ENCODE measurements at regions not wholly inside any gene's neighbourhood (a gene's known extent, or its start where the extent isn't known, plus 50 kb on each side); places are given as distances from the start of the nearest gene placed in this dataset.
"Not testable (repeated sequence)": the region's sequence is repeated elsewhere in the genome, so short reads cannot be mapped to it uniquely, and the experiment has no call there.

DNA sequence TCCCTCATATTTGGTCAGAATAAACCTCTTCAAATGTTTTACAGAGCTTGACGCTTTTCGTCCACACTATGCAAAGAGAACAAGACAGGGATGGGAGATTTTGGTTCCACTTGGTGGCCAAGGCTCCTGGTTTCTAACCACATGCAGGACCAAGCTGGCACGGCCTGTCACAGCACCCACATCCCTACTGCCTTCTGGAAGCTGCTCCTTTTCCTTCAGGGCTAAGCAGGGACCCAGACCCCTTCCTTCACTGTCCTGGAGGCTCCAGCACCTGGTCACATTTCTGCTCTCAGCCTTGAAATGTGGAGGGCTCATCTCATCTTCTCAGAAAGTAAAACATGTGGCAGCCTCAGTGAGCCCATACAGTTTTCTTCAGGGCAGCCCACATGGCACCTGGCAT is 50.4 kb upstream of the ARHGEF7 start:
- no peak for TF ChIP-seq JUND (IDR thresholded peaks at IDR 0.05; ENCODE audit: low read depth)
- no peak for DNase-seq (ENCODE audit: low read depth in 1 of 2, low spot score in 1 of 2)
- in situ Hi-C loops (cut with HindIII; ENCODE audit: low pct_unique_long_range_greater_than_20kb, low sequenced_read_pairs), result no loop called here

- in situ Hi-C loops (cut with HindIII; ENCODE audit: low pct_unique_long_range_greater_than_20kb, low sequenced_read_pairs), result no loop called here
- no peak for DNase-seq (ENCODE audit: low read depth in 1 of 2, low spot score in 1 of 2)
- TF ChIP-seq JUND (IDR thresholded peaks at IDR 0.05; ENCODE audit: low read depth), result no peak
Observed at GRCh38 chr13:111062966-111063365, 52.1 kb upstream of the ARHGEF7 start.

- in situ Hi-C loops (cut with HindIII; ENCODE audit: low pct_unique_long_range_greater_than_20kb, low sequenced_read_pairs), result no loop called here
Observed at GRCh38 chr13:111062305-111062704, 52.8 kb upstream of the ARHGEF7 start.

DNA sequence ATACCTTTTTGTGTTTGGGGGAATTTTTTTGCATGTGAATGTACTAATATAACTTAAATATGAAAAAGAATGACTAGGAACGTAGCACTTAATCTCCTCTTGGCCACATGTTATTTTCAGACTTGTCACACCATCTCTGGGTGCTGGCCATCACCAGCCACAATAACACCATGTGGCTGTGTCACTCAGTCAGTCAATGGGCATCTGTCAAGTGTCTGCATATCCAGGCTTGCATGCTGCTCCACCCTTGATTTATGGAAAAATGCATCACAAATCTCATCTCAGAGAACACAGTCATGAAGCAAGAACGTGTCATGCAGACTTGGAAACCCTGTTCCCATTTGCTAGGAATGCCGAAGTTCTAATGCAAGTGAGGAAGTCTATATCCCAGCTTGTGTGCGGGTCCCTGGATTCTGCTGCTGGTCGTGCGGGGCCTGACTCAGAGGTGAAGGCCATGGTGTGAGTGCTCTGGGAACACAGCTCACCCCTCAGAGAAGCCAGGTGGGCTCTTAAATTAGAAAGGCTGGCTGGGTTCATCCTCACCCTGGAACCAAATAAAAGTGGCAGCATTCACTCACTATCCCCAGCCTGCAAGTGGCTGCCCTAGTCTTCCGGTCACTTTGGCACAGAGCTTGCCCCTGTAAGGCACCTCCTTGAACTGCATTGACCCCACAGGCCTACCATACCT is 53.6 kb upstream of the ARHGEF7 start:
- DNase-seq (ENCODE audit: low read depth in 1 of 2, low spot score in 1 of 2), result no peak
- in situ Hi-C loops (cut with HindIII; ENCODE audit: low pct_unique_long_range_greater_than_20kb, low sequenced_read_pairs), result no loop called here
- TF ChIP-seq JUND (IDR thresholded peaks at IDR 0.05; ENCODE audit: low read depth), result no peak

More at GRCh38 chr13:111062305-111062704, 52.8 kb upstream of the ARHGEF7 start:
- DNase-seq (ENCODE audit: low read depth in 1 of 2, low spot score in 1 of 2), result no peak
- TF ChIP-seq JUND (IDR thresholded peaks at IDR 0.05; ENCODE audit: low read depth), result no peak

GRCh38 chr13:111060237-111060919 is 54.7 kb upstream of the ARHGEF7 start:
- no peak for DNase-seq (ENCODE audit: low read depth in 1 of 2, low spot score in 1 of 2)
- in situ Hi-C loops (cut with HindIII; ENCODE audit: low pct_unique_long_range_greater_than_20kb, low sequenced_read_pairs), result no loop called here
- TF ChIP-seq JUND (IDR thresholded peaks at IDR 0.05; ENCODE audit: low read depth), result no peak

DNA sequence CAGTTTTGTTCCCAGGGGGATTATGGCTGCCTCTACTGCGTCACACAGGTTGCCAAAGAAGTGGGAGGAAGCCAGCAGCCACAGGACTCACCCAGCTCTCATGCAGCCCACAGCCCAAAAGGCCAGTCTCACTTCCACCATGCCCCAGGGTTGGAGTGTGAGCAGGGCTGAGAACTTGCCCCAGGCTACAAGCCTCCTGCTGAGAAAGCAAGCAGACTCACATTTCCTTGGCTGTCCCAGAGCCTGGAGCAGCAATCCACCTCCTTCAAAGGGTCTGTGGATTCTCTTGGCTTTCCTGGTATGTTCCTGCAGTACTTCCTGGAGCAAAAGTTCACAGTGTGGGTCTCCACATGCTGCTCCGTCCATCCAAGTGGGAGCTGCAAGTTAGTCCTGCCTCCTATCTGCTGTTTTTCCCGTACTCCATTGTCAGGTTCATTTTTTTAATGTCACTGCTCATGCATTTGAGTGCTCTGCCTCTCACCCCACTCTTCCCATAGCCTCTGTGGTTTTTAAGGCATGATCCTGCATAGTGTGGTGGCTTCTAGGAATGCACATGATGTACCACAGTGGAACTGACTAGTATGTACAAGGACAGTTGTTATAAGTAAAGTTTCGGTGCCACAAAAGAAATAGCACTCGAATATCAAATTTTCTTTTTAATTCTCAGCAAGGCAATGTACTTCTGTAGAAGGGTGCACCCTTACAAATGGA is 56.2 kb upstream of the ARHGEF7 start:
- DNase-seq (ENCODE audit: low read depth in 1 of 2, low spot score in 1 of 2), result peak in 1 of 2 experiments; percentile 19
- in situ Hi-C loops (cut with HindIII; ENCODE audit: low pct_unique_long_range_greater_than_20kb, low sequenced_read_pairs), result no loop called here

GRCh38 chr13:111058339-111058738 is 56.8 kb upstream of the ARHGEF7 start:
- DNase-seq (ENCODE audit: low read depth in 1 of 2, low spot score in 1 of 2); in situ Hi-C loops (cut with HindIII; ENCODE audit: low pct_unique_long_range_greater_than_20kb, low sequenced_read_pairs): not testable (repeated sequence)

More for the DNA sequence above, 56.2 kb upstream of the ARHGEF7 start:
- no peak for TF ChIP-seq JUND (IDR thresholded peaks at IDR 0.05; ENCODE audit: low read depth)

DNA sequence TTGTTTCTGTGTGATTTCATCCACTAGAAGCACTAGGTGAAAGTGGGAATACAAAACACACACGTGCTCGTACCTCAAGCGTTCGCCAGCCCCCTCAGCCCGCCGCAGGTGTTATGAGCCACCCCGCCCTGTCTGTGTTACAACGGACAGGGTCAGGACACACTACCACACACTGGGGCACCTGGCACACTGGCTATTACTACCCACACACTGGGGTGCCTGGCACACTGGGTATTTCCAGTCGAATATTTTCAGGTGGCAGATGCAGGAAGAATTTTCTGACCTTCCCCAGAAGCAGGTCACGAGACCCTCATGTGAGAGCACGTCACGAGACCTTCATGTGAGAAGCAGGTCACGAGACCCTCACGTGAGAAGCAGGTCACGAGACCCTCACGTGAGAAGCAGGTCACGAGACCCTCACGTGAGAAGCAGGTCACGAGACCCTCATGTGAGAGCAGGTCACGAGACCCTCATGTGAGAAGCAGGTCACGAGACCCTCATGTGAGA is 63.3 kb upstream of the ARHGEF7 start:
- in situ Hi-C loops (cut with HindIII; ENCODE audit: low pct_unique_long_range_greater_than_20kb, low sequenced_read_pairs); DNase-seq (ENCODE audit: low read depth in 1 of 2, low spot score in 1 of 2): not testable (repeated sequence)

DNA sequence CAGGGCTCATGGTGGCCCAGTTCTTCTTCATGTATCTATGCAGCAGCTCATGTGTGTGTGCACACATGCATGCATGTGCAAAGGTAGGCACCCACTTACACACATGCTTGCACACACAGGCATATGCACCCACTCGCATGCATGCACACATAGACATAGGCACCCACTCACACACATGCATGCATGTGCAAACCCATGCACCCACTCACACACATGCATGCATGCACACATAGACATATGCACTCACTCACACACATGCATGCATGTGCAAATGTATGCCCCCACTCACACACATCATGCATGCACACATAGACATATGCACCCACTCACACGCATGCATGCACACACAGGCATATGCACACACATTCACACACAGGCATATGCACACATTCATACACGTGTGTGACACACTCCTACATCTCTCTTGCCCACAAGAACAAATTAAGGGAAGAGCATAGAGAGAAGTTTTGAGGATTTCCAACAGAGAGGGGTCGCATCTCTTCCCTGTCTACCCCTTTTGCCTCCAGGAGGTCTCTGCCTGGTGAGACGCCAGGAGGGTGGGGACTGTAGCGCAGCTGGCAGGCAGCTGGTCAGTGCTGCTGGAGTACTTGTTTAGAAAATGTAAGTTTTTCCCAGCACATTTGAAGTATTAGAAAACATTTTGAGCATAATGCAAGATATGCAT is 63.9 kb upstream of the ARHGEF7 start:
- TF ChIP-seq JUND (IDR thresholded peaks at IDR 0.05; ENCODE audit: low read depth), result no peak
- in situ Hi-C loops (cut with HindIII; ENCODE audit: low pct_unique_long_range_greater_than_20kb, low sequenced_read_pairs), result no loop called here
- DNase-seq (ENCODE audit: low read depth in 1 of 2, low spot score in 1 of 2), result no peak

GRCh38 chr13:111050539-111050879 is 64.6 kb upstream of the ARHGEF7 start:
- no peak for TF ChIP-seq JUND (IDR thresholded peaks at IDR 0.05; ENCODE audit: low read depth)
- in situ Hi-C loops (cut with HindIII; ENCODE audit: low pct_unique_long_range_greater_than_20kb, low sequenced_read_pairs), result no loop called here
- no peak for DNase-seq (ENCODE audit: low read depth in 1 of 2, low spot score in 1 of 2)

DNA sequence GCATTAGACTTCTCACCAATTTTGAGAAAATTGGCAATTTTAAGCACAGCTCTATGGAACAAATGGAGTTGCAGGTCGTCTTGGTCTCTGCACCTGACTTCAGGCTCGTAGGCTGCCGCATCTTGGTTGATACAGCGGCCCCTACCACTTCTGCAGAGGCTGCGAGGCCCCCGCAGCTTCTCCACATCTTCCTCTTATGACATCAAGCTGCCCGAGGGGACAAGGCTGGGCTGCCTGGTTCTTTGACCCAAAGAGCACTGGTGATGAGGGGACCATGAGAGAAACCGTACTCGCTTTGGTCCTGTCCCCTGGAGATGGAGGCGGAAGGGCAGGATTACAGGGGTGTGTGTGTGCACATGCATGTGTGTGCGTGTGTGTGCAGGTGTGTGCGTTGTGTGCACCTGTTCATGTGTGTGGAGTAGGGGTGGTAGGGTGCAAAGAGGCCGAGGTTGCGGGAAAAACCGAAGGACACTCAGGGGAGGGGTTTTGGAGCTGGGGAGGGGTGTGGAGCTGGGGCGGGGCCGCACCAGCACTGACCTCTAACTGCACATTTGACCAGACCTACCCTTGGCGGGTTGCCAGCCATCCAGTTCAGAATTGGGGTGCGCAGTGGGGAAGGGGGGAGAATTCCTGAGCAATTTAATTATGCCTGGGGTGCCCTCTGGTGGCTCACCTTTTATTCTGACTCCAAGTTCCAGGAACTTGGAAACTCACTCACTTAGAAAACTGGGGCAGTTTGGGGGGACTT is 65.1 kb upstream of the ARHGEF7 start:
- in situ Hi-C loops (cut with HindIII; ENCODE audit: low pct_unique_long_range_greater_than_20kb, low sequenced_read_pairs), result no loop called here
- peak in 1 of 2 experiments; percentile 37 for DNase-seq (ENCODE audit: low read depth in 1 of 2, low spot score in 1 of 2)
- no peak for TF ChIP-seq JUND (IDR thresholded peaks at IDR 0.05; ENCODE audit: low read depth)

DNA sequence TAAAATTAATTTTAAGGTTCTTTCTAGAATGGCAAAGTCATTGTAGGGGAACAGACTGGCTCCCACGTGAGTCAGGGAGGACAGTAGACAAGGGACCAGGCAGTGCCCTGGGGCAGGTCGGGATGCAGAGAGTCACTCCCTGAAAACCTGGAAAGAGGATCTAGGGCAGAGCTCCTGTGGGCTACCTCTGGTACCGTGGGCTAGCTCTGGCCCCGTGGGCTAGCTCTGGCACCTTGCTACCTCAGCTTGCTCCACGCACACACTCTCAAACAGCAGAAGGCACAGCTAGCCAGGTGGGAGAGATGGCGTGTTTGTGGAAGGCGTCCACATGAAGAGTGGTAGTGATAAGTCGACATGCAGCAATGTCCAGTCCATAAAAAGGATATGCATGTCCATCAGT is 66.7 kb upstream of the ARHGEF7 start:
- DNase-seq (ENCODE audit: low read depth in 1 of 2, low spot score in 1 of 2), result no peak
- in situ Hi-C loops (cut with HindIII; ENCODE audit: low pct_unique_long_range_greater_than_20kb, low sequenced_read_pairs), result no loop called here
- no peak for TF ChIP-seq JUND (IDR thresholded peaks at IDR 0.05; ENCODE audit: low read depth)

Measured in T47D (cell line).